HEK293 (cell line): ENCODE measurements at regions not wholly inside any gene's neighbourhood (a gene's known extent, or its start where the extent isn't known, plus 50 kb on each side); places are given as distances from the start of the nearest gene placed in this dataset.

Source experiments
- ZBTB1 ChIP-seq: fragments of 450-650 bp; formaldehyde crosslinking; IDR thresholded peaks from 2 replicates; pipeline ENCODE4 v1.5.1; 2016; ENCODE audit warnings: missing biosample characterization, missing genetic modification characterization
- ZNF274 ChIP-seq, 2 experiments: fragments of 200-500 bp in 1 of 2; fragments of 450-650 bp in 1 of 2; sonication (Bioruptor generic) in 1 of 2; formaldehyde crosslinking in 1 of 2; IDR thresholded peaks; 2 replicates each; pipeline versions ENCODE4 v1.5.1 to v1.6.1; 2014 to 2016; ENCODE audit warnings: borderline replicate concordance in 1 of 2, inconsistent platforms in 1 of 2, low read length in 1 of 2, missing biosample characterization in 1 of 2, missing genetic modification characterization in 1 of 2
- TF ChIP-seq, protein P1 (sequence below): fragments of 450-650 bp; formaldehyde crosslinking; IDR thresholded peaks from 2 replicates; pipeline ENCODE4 v1.5.1; 2016; ENCODE audit warnings: missing biosample characterization, missing genetic modification characterization

DNA sequence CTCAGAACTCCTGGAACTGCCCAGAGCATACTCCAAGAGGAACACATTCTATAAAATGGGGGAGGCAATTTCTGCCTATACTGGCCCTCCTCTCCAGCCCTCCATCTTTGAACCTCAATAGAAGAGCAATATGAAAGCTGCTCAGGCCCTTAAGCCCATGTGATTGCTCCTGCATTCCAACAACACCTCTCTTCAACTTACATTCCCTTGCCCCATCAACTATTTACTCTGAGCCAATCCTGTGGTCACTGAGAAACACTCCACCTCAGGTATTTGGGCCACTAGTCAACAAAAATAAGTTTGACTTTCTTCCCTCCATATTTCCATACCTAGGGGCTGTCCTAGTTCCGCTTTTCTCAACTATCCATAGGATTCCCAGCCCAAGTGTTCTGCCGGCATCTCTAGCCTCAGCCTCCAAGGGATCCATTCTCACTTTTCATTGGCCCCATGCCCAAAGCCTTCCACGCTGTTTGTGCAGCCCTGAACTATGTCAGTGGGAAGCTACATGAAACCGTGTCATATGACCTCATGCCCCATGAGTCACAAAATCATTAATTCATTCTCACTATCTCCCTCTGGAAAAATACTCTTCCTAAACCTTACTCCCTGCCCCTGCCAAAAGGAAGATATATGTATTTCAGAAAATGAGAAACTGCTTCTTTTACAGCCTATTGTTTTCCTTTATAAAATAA, 61.6 kb downstream of the GJD2 start:
- TF ChIP-seq ZNF274 (IDR thresholded peaks at IDR 0.05; ENCODE audit: low read length) (no peak), ZNF274 (tag by site-specific recombination; IDR thresholded peaks at IDR 0.05; ENCODE audit: borderline replicate concordance) (no peak), ZBTB1 (tag by site-specific recombination) (no peak)
- TF ChIP-seq, protein P1, sequence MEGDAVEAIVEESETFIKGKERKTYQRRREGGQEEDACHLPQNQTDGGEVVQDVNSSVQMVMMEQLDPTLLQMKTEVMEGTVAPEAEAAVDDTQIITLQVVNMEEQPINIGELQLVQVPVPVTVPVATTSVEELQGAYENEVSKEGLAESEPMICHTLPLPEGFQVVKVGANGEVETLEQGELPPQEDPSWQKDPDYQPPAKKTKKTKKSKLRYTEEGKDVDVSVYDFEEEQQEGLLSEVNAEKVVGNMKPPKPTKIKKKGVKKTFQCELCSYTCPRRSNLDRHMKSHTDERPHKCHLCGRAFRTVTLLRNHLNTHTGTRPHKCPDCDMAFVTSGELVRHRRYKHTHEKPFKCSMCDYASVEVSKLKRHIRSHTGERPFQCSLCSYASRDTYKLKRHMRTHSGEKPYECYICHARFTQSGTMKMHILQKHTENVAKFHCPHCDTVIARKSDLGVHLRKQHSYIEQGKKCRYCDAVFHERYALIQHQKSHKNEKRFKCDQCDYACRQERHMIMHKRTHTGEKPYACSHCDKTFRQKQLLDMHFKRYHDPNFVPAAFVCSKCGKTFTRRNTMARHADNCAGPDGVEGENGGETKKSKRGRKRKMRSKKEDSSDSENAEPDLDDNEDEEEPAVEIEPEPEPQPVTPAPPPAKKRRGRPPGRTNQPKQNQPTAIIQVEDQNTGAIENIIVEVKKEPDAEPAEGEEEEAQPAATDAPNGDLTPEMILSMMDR = no peak
